Activated T-helper 17 cell treated with anti-CD3 and anti-CD28 coated beads, Interleukin-2, amount 50 U/mL, for 72 hours (primary cell): ENCODE measurements at regions not wholly inside any gene's neighbourhood (a gene's known extent, or its start where the extent isn't known, plus 50 kb on each side); places are given as distances from the start of the nearest gene placed in this dataset.
"Not testable (repeated sequence)": the region's sequence is repeated elsewhere in the genome, so short reads cannot be mapped to it uniquely, and the experiment has no call there.

Source experiments
- ATAC-seq: fragments of 150-1000 bp; cut with Tn5 transposase; replicated peaks from 2 replicates; pipeline ENCODE4 v1.10.0; 2021; ENCODE audit warnings: mild to moderate bottlenecking, moderate library complexity
- H3K27ac Mint-ChIP-seq: one replicate; pipeline ENCODE4 v1.8.0; 2022; ENCODE audit warnings: mixed read lengths
- H3K27me3 Mint-ChIP-seq: one replicate; pipeline ENCODE4 v1.8.0; 2022; ENCODE audit warnings: mixed read lengths
- H3K36me3 Mint-ChIP-seq: one replicate; pipeline ENCODE4 v1.8.0; 2022; ENCODE audit warnings: low read depth, mild to moderate bottlenecking, mixed read lengths
- H3K4me1 Mint-ChIP-seq: one replicate; pipeline ENCODE4 v1.8.0; 2022; ENCODE audit warnings: mixed read lengths
- H3K4me3 Mint-ChIP-seq: one replicate; pipeline ENCODE4 v1.8.0; 2022; ENCODE audit warnings: mild to moderate bottlenecking, mixed read lengths
- H3K9me3 Mint-ChIP-seq: one replicate; pipeline ENCODE4 v1.8.0; 2022; ENCODE audit warnings: mixed read lengths

- no peaks in the 10 kb centered on the region for H3K36me3 Mint-ChIP-seq
- no peaks in the 10 kb centered on the region for H3K4me1 Mint-ChIP-seq
- no peak for ATAC-seq
- H3K27ac Mint-ChIP-seq = no peak overlapping the region
- peaks cover 55% of the 10 kb centered on the region for H3K27me3 Mint-ChIP-seq
- no peak overlapping the region for H3K4me3 Mint-ChIP-seq
- H3K9me3 Mint-ChIP-seq = no peaks in the 10 kb centered on the region
Observed at GRCh38 chr16:55056585-55057401, 126.1 kb downstream of the IRX5 start.

GRCh38 chr16:55057866-55058265, 127.2 kb downstream of the IRX5 start:
- Mint-ChIP-seq H3K27ac (no peak overlapping the region), H3K27me3 (peaks cover 57% of the 10 kb centered on the region), H3K4me1 (no peaks in the 10 kb centered on the region), H3K9me3 (no peaks in the 10 kb centered on the region), H3K4me3 (no peak overlapping the region), H3K36me3 (no peaks in the 10 kb centered on the region)
- no peak for ATAC-seq

GRCh38 chr16:55058576-55058975, 127.9 kb downstream of the IRX5 start:
- Mint-ChIP-seq H3K36me3 (no peaks in the 10 kb centered on the region), H3K9me3 (no peaks in the 10 kb centered on the region), H3K4me3 (no peak overlapping the region), H3K4me1 (no peaks in the 10 kb centered on the region), H3K27ac (no peak overlapping the region), H3K27me3 (peaks cover 61% of the 10 kb centered on the region)
- no peak for ATAC-seq

GRCh38 chr16:55059146-55059545, 128.5 kb downstream of the IRX5 start:
- ATAC-seq = no peak

GRCh38 chr16:55061126-55061525, 130.5 kb downstream of the IRX5 start:
- Mint-ChIP-seq H3K27ac (no peak overlapping the region), H3K36me3 (no peaks in the 10 kb centered on the region), H3K27me3 (peaks cover 52% of the 10 kb centered on the region), H3K4me3 (no peak overlapping the region), H3K4me1 (no peaks in the 10 kb centered on the region), H3K9me3 (no peaks in the 10 kb centered on the region)
- ATAC-seq = no peak

More at GRCh38 chr16:55059146-55059545, 128.5 kb downstream of the IRX5 start:
- Mint-ChIP-seq H3K36me3 (no peaks in the 10 kb centered on the region), H3K27me3 (peaks cover 64% of the 10 kb centered on the region), H3K4me1 (no peaks in the 10 kb centered on the region), H3K4me3 (no peak overlapping the region), H3K27ac (no peak overlapping the region), H3K9me3 (no peaks in the 10 kb centered on the region)

- Mint-ChIP-seq H3K27ac (no peak overlapping the region), H3K4me3 (no peak overlapping the region), H3K9me3 (no peaks in the 10 kb centered on the region), H3K27me3 (peaks cover 40% of the 10 kb centered on the region), H3K4me1 (no peaks in the 10 kb centered on the region), H3K36me3 (no peaks in the 10 kb centered on the region)
- ATAC-seq = no peak
Observed at GRCh38 chr16:55062442-55062841, 131.8 kb downstream of the IRX5 start.

- Mint-ChIP-seq H3K27me3 (peaks cover 10% of the 10 kb centered on the region), H3K9me3 (no peaks in the 10 kb centered on the region), H3K4me1 (no peaks in the 10 kb centered on the region), H3K4me3 (no peak overlapping the region), H3K27ac (no peak overlapping the region), H3K36me3 (no peaks in the 10 kb centered on the region)
- ATAC-seq = no peak
Observed at GRCh38 chr16:55072976-55073375, 142.3 kb downstream of the IRX5 start.

GRCh38 chr16:55073830-55074229, 143.2 kb downstream of the IRX5 start:
- ATAC-seq = no peak
- H3K27ac Mint-ChIP-seq = no peak overlapping the region
- H3K4me1 Mint-ChIP-seq = no peaks in the 10 kb centered on the region
- no peaks in the 10 kb centered on the region for H3K36me3 Mint-ChIP-seq
- H3K27me3 Mint-ChIP-seq = peaks cover 10% of the 10 kb centered on the region
- no peak overlapping the region for H3K4me3 Mint-ChIP-seq
- H3K9me3 Mint-ChIP-seq = no peaks in the 10 kb centered on the region

GRCh38 chr16:55075208-55075607, 144.5 kb downstream of the IRX5 start:
- not testable (repeated sequence) for H3K36me3 Mint-ChIP-seq, H3K9me3 Mint-ChIP-seq, H3K4me1 Mint-ChIP-seq, H3K4me3 Mint-ChIP-seq, H3K27ac Mint-ChIP-seq, ATAC-seq
- peaks cover 10% of the 10 kb centered on the region for H3K27me3 Mint-ChIP-seq

- H3K27ac Mint-ChIP-seq = no peak overlapping the region
- H3K4me3 Mint-ChIP-seq = no peak overlapping the region
- H3K36me3 Mint-ChIP-seq = no peaks in the 10 kb centered on the region
- no peak for ATAC-seq
- peaks cover 10% of the 10 kb centered on the region for H3K27me3 Mint-ChIP-seq
- H3K9me3 Mint-ChIP-seq = no peaks in the 10 kb centered on the region
- no peaks in the 10 kb centered on the region for H3K4me1 Mint-ChIP-seq
Observed at GRCh38 chr16:55076053-55076452, 145.4 kb downstream of the IRX5 start.

- Mint-ChIP-seq H3K27me3 (peaks cover 10% of the 10 kb centered on the region), H3K36me3 (no peaks in the 10 kb centered on the region), H3K9me3 (no peaks in the 10 kb centered on the region), H3K27ac (no peak overlapping the region), H3K4me3 (no peak overlapping the region), H3K4me1 (no peaks in the 10 kb centered on the region)
- ATAC-seq = no peak
Observed at GRCh38 chr16:55077266-55077665, 146.6 kb downstream of the IRX5 start.

- H3K27me3 Mint-ChIP-seq = peaks cover 10% of the 10 kb centered on the region
- H3K4me1 Mint-ChIP-seq = no peaks in the 10 kb centered on the region
- no peak overlapping the region for H3K27ac Mint-ChIP-seq
- H3K4me3 Mint-ChIP-seq = no peak overlapping the region
- no peaks in the 10 kb centered on the region for H3K9me3 Mint-ChIP-seq
- no peaks in the 10 kb centered on the region for H3K36me3 Mint-ChIP-seq
- ATAC-seq = no peak
Observed at GRCh38 chr16:55078153-55078552, 147.5 kb downstream of the IRX5 start.

- Mint-ChIP-seq H3K9me3 (no peaks in the 10 kb centered on the region), H3K36me3 (no peaks in the 10 kb centered on the region), H3K4me1 (no peaks in the 10 kb centered on the region), H3K4me3 (no peak overlapping the region), H3K27me3 (peaks cover 8% of the 10 kb centered on the region), H3K27ac (no peak overlapping the region)
- ATAC-seq = no peak
Observed at GRCh38 chr16:55078699-55079410, 148.2 kb downstream of the IRX5 start.

GRCh38 chr16:55081622-55082590, 151.2 kb downstream of the IRX5 start:
- no peak for ATAC-seq
- Mint-ChIP-seq H3K27me3 (no peaks in the 10 kb centered on the region), H3K27ac (no peak overlapping the region), H3K36me3 (no peaks in the 10 kb centered on the region), H3K4me1 (no peaks in the 10 kb centered on the region), H3K4me3 (no peak overlapping the region), H3K9me3 (no peaks in the 10 kb centered on the region)
